Adrenal gland (tissue), 5 donors: ENCODE measurements at regions not wholly inside any gene's neighbourhood (a gene's known extent, or its start where the extent isn't known, plus 50 kb on each side); places are given as distances from the start of the nearest gene placed in this dataset.

Experiments
- POLR2A ChIP-seq, 2 donors: fragments of 450-650 bp; IDR thresholded peaks; one replicate each; pipeline ENCODE4 v1.6.1; 2017; ENCODE audit warnings: antibody characterized with exemption in 2 of 2, mild to moderate bottlenecking in 2 of 2, moderate library complexity in 1 of 2
- TF ChIP-seq, protein P1 (sequence below), 6 experiments: fragments of 450-650 bp in 4 of 6; fragments of 200-600 bp in 2 of 6; sonication (generic) in 1 of 6; IDR thresholded peaks; 1 replicate in 5 of 6; 2 replicates in 1 of 6; pipeline versions ENCODE4 v1.5.1 to v1.8.0; 2016 to 2021; ENCODE audit warnings: antibody characterized with exemption in 6 of 6, mild to moderate bottlenecking in 2 of 6, moderate library complexity in 1 of 6
- donor health status: DM: no; HTN: no; CAD: no.

DNA sequence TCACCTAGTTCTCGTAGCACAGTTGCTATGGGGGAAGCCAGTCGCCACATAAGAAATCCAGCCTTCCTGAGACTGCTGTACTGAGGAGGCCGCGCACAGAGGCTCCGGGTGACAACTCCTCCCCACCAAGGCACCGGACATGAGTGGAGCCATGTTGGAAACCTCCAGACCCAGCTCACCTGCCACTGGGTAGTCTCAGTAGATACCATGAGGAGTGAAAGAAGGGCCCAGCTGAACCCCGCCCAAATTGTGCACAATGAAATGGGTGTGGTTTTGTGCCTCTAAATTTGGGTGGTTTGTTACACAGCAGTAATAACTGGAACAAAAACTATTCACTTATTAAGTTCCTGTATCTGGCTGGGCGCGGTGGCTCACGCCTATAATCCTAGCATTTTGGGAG lies 198.7 kb downstream of the BCOR start:
- TF ChIP-seq POLR2A (IDR thresholded peaks at IDR 0.05) = no peak
- TF ChIP-seq, protein P1, sequence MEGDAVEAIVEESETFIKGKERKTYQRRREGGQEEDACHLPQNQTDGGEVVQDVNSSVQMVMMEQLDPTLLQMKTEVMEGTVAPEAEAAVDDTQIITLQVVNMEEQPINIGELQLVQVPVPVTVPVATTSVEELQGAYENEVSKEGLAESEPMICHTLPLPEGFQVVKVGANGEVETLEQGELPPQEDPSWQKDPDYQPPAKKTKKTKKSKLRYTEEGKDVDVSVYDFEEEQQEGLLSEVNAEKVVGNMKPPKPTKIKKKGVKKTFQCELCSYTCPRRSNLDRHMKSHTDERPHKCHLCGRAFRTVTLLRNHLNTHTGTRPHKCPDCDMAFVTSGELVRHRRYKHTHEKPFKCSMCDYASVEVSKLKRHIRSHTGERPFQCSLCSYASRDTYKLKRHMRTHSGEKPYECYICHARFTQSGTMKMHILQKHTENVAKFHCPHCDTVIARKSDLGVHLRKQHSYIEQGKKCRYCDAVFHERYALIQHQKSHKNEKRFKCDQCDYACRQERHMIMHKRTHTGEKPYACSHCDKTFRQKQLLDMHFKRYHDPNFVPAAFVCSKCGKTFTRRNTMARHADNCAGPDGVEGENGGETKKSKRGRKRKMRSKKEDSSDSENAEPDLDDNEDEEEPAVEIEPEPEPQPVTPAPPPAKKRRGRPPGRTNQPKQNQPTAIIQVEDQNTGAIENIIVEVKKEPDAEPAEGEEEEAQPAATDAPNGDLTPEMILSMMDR (IDR thresholded peaks at IDR 0.05) = no peak
